H9 (cell line): ENCODE measurements at regions not wholly inside any gene's neighbourhood (a gene's known extent, or its start where the extent isn't known, plus 50 kb on each side); places are given as distances from the start of the nearest gene placed in this dataset.

Source experiments
- DNase-seq: peaks from one replicate; pipeline ENCODE4 v3.0.0-alpha.2; 2017
- H2AFZ ChIP-seq: one replicate; pipeline ENCODE4 v1.6.1; 2013; ENCODE audit warnings: mild to moderate bottlenecking, low read length, control low read depth, moderate library complexity
- H2AK5ac ChIP-seq: 2 replicates; pipeline ENCODE4 v1.6.1; 2013; ENCODE audit warnings: low read length, control low read depth, mixed read lengths; ENCODE audit not compliant: insufficient read length
- H2BK120ac ChIP-seq: one replicate; pipeline ENCODE4 v1.6.1; 2013; ENCODE audit warnings: low read depth, mild to moderate bottlenecking, low read length, control low read depth, inconsistent platforms; ENCODE audit not compliant: poor library complexity, severe bottlenecking
- H2BK12ac ChIP-seq: 2 replicates; pipeline ENCODE4 v1.6.1; 2013; ENCODE audit warnings: low read length, control low read depth, mixed read lengths, low read depth; ENCODE audit not compliant: insufficient read length
- H2BK15ac ChIP-seq: 2 replicates; pipeline ENCODE4 v1.6.1; 2013; ENCODE audit warnings: low read depth, low read length, control low read depth
- H2BK20ac ChIP-seq: one replicate; pipeline ENCODE4 v1.6.1; 2013; ENCODE audit warnings: low read depth, mild to moderate bottlenecking, low read length, control low read depth, inconsistent platforms; ENCODE audit not compliant: poor library complexity, severe bottlenecking
- H2BK5ac ChIP-seq: 2 replicates; pipeline ENCODE4 v1.6.1; 2013; ENCODE audit warnings: low read length, control low read depth, mixed read lengths; ENCODE audit not compliant: insufficient read length
- H3K14ac ChIP-seq: 2 replicates; pipeline ENCODE4 v1.6.1; 2013; ENCODE audit warnings: low read length, control low read depth; ENCODE audit not compliant: insufficient read depth
- H3K18ac ChIP-seq: 2 replicates; pipeline ENCODE4 v1.6.1; 2013; ENCODE audit warnings: low read depth, mild to moderate bottlenecking, mixed read lengths, low read length, control low read depth; ENCODE audit not compliant: insufficient read length
- H3K23ac ChIP-seq: 2 replicates; pipeline ENCODE4 v1.6.1; 2013; ENCODE audit warnings: low read length, control low read depth, mixed read lengths, low read depth; ENCODE audit not compliant: insufficient read length
- H3K23me2 ChIP-seq: 2 replicates; pipeline ENCODE4 v1.6.1; 2013; ENCODE audit warnings: low read depth, mild to moderate bottlenecking, mixed read lengths, low read length, control low read depth; ENCODE audit not compliant: insufficient read length, poor library complexity, severe bottlenecking
- H3K27ac ChIP-seq: 2 replicates; pipeline ENCODE4 v1.5.1; 2013; ENCODE audit warnings: low read length, control low read depth, mixed read lengths, low read depth; ENCODE audit not compliant: insufficient read length
- H3K27me3 ChIP-seq: 2 replicates; pipeline ENCODE4 v1.6.1; 2013; ENCODE audit warnings: low read length, control low read depth, inconsistent platforms; ENCODE audit not compliant: insufficient read depth
- H3K4ac ChIP-seq: 2 replicates; pipeline ENCODE4 v1.6.1; 2013; ENCODE audit warnings: low read depth, mild to moderate bottlenecking, control low read depth, inconsistent platforms, low read length, moderate library complexity
- H3K4me1 ChIP-seq: 2 replicates; pipeline ENCODE4 v1.6.1; 2013; ENCODE audit warnings: low read length, control low read depth, inconsistent platforms; ENCODE audit not compliant: insufficient read depth
- H3K4me2 ChIP-seq: 2 replicates; pipeline ENCODE4 v1.6.1; 2013; ENCODE audit warnings: low read length, control low read depth, mixed read lengths; ENCODE audit not compliant: insufficient read length, insufficient read depth
- H3K56ac ChIP-seq: 2 replicates; pipeline ENCODE4 v1.6.1; 2013; ENCODE audit warnings: low read depth, mild to moderate bottlenecking, mixed read lengths, low read length, control low read depth; ENCODE audit not compliant: insufficient read length
- H3K79me1 ChIP-seq: 2 replicates; pipeline ENCODE4 v1.6.1; 2013; ENCODE audit warnings: low read depth, mild to moderate bottlenecking, moderate library complexity, low read length, control low read depth, inconsistent platforms; ENCODE audit not compliant: insufficient read depth, poor library complexity, severe bottlenecking
- H3K79me2 ChIP-seq: 2 replicates; pipeline ENCODE4 v1.6.1; 2013; ENCODE audit warnings: low read length, control low read depth, inconsistent platforms; ENCODE audit not compliant: insufficient read depth
- H3K9ac ChIP-seq: 2 replicates; pipeline ENCODE4 v1.6.1; 2013; ENCODE audit warnings: low read length, control low read depth, mixed read lengths; ENCODE audit not compliant: insufficient read length; ENCODE audit errors: extremely low read depth
- H3K9me3 ChIP-seq: one replicate; pipeline ENCODE4 v1.6.1; 2013; ENCODE audit warnings: low read depth, low read length, inconsistent platforms; ENCODE audit not compliant: control insufficient read depth
- H3T11ph ChIP-seq: one replicate; pipeline ENCODE4 v1.6.1; 2013; ENCODE audit warnings: mild to moderate bottlenecking, low read length, control low read depth, inconsistent platforms
- H4K20me1 ChIP-seq: one replicate; pipeline ENCODE4 v1.6.1; 2013; ENCODE audit not compliant: control insufficient read depth, insufficient read length, insufficient read depth
- H4K5ac ChIP-seq: 2 replicates; pipeline ENCODE4 v1.6.1; 2013; ENCODE audit warnings: low read depth, mild to moderate bottlenecking, mixed read lengths, low read length, control low read depth; ENCODE audit not compliant: insufficient read length
- H4K8ac ChIP-seq: replicated peaks from 2 replicates; pipeline ENCODE4 v1.6.1; 2013; ENCODE audit warnings: low read length, control low read depth, mixed read lengths, low read depth; ENCODE audit not compliant: insufficient read length
- H4K91ac ChIP-seq: 2 replicates; pipeline ENCODE4 v1.6.1; 2013; ENCODE audit warnings: low read depth, mild to moderate bottlenecking, moderate library complexity, mixed read lengths, low read length, control low read depth; ENCODE audit not compliant: insufficient read length
- H3K27ac Mint-ChIP-seq, 3 experiments: 2 replicates in 2 of 3; 3 replicates in 1 of 3; pipeline ENCODE4 v1.8.0; 2020 to 2021; ENCODE audit warnings: mixed read lengths in 3 of 3, mild to moderate bottlenecking in 1 of 3, moderate library complexity in 1 of 3
- H3K27me3 Mint-ChIP-seq: 2 replicates; pipeline ENCODE4 v1.8.0; 2021; ENCODE audit warnings: low read depth, mild to moderate bottlenecking, moderate library complexity, mixed read lengths
- H3K36me3 Mint-ChIP-seq, 3 experiments: 2 replicates in 2 of 3; 3 replicates in 1 of 3; pipeline ENCODE4 v1.8.0; 2020 to 2021; ENCODE audit warnings: low read depth in 3 of 3, mixed read lengths in 3 of 3; ENCODE audit not compliant: insufficient read depth in 1 of 3
- H3K4me1 Mint-ChIP-seq, 2 experiments: 2 replicates each; pipeline ENCODE4 v1.8.0; 2020; ENCODE audit warnings: mixed read lengths in 2 of 2
- H3K4me3 Mint-ChIP-seq, 2 experiments: 2 replicates in 1 of 2; 3 replicates in 1 of 2; pipeline ENCODE4 v1.8.0; 2020 to 2021; ENCODE audit warnings: mild to moderate bottlenecking in 2 of 2, mixed read lengths in 2 of 2, moderate library complexity in 1 of 2
- H3K9me3 Mint-ChIP-seq, 2 experiments: 2 replicates in 1 of 2; 3 replicates in 1 of 2; pipeline ENCODE4 v1.8.0; 2020; ENCODE audit warnings: mild to moderate bottlenecking in 2 of 2, mixed read lengths in 2 of 2, moderate library complexity in 1 of 2
- CTCF ChIP-seq: fragments of 200-600 bp; sonication (generic); conservative IDR thresholded peaks from 3 replicates; pipeline ENCODE4 v1.8.0; 2021; ENCODE audit warnings: antibody characterized with exemption, mild to moderate bottlenecking
- WGBS: extraction: QIAGEN DNeasy Blood & Tissue Kit; methylation state at CpG from one replicate; pipeline ENCODE4 v1.1.7; 2013; ENCODE audit warnings: missing lambda C conversion rate, low lambda C conversion rate, mixed read lengths; ENCODE audit not compliant: insufficient read length; ENCODE audit errors: extremely low coverage; 5-methylcytosine and 5-hydroxymethylcytosine counted together

- Histone ChIP-seq H3K14ac (no peak overlapping the region), H4K8ac (no peak overlapping the region), H3K27me3 (no peaks in the 10 kb centered on the region), H3K9ac (no peak overlapping the region), H3T11ph (no peak overlapping the region), H2BK5ac (no peak overlapping the region), H3K4me2 (no peak overlapping the region), H2BK20ac (no peak overlapping the region), H3K18ac (no peak overlapping the region), H3K56ac (no peak overlapping the region), H3K9me3 (no peaks in the 10 kb centered on the region), H4K91ac (no peak overlapping the region), H3K4me1 (no peaks in the 10 kb centered on the region), H2AFZ (no peak overlapping the region), H2BK15ac (no peak overlapping the region), H4K20me1 (no peaks in the 10 kb centered on the region), H2BK120ac (no peak overlapping the region), H2AK5ac (no peak overlapping the region), H3K79me2 (no peaks in the 10 kb centered on the region), H3K23me2 (no peaks in the 10 kb centered on the region), H3K27ac (no peak overlapping the region), H2BK12ac (no peak overlapping the region), H3K4ac (no peak overlapping the region), H4K5ac (no peak overlapping the region), H3K79me1 (no peaks in the 10 kb centered on the region), H3K23ac (no peak overlapping the region)
- no peak for DNase-seq
- H3K36me3 Mint-ChIP-seq: peaks cover 0 to 3% (median 0%) of the 10 kb centered on the region in 3 experiments; a peak in 1 of 7 replicates
- H3K27me3 Mint-ChIP-seq: no peaks in the 10 kb centered on the region
- peaks cover 0 to 5% of the 10 kb centered on the region in 2 experiments; a peak in 1 of 5 replicates for H3K9me3 Mint-ChIP-seq
- no CpG with 5 or more reads among the region's 1 CpG for WGBS
- H3K27ac Mint-ChIP-seq: no peak overlapping the region
- H3K4me3 Mint-ChIP-seq: no peak overlapping the region
- H3K4me1 Mint-ChIP-seq: no peaks in the 10 kb centered on the region
- TF ChIP-seq CTCF: no peak
Measured at GRCh38 chr14:98312006-98312405, 960.0 kb downstream of the BCL11B start.
